ENCODE measurements at regions not wholly inside any gene's neighbourhood (a gene's known extent, or its start where the extent isn't known, plus 50 kb on each side); places are given as distances from the start of the nearest gene placed in this dataset.

- TF ChIP-seq, protein P1, sequence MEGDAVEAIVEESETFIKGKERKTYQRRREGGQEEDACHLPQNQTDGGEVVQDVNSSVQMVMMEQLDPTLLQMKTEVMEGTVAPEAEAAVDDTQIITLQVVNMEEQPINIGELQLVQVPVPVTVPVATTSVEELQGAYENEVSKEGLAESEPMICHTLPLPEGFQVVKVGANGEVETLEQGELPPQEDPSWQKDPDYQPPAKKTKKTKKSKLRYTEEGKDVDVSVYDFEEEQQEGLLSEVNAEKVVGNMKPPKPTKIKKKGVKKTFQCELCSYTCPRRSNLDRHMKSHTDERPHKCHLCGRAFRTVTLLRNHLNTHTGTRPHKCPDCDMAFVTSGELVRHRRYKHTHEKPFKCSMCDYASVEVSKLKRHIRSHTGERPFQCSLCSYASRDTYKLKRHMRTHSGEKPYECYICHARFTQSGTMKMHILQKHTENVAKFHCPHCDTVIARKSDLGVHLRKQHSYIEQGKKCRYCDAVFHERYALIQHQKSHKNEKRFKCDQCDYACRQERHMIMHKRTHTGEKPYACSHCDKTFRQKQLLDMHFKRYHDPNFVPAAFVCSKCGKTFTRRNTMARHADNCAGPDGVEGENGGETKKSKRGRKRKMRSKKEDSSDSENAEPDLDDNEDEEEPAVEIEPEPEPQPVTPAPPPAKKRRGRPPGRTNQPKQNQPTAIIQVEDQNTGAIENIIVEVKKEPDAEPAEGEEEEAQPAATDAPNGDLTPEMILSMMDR (IDR thresholded peaks at IDR 0.05; ENCODE audit: low read length): no peak
- TF ChIP-seq EZH2 (IDR thresholded peaks at IDR 0.05; ENCODE audit: borderline replicate concordance, low read length): no peak
These were observed 2497.3 kb downstream of the ARAP2 start for GRCh38 chr4:33746979-33747378.

All from OCI-LY1 (cell line).